CD4-positive, alpha-beta T cell (primary cell): ENCODE measurements at regions not wholly inside any gene's neighbourhood (a gene's known extent, or its start where the extent isn't known, plus 50 kb on each side); places are given as distances from the start of the nearest gene placed in this dataset.

Experiments
- ATAC-seq: fragments of 200-7000 bp; cut with Tn5 transposase; one replicate; pipeline ENCODE4 v1.10.0; 2022; ENCODE audit warnings: mild to moderate bottlenecking; ENCODE audit not compliant: poor library complexity
- CTCF ChIA-PET: fragments of 350-600 bp; sonication (Branson Sonifier 250); formaldehyde crosslinking; loops from one replicate; lab custom pipeline; 2021; ENCODE audit warnings: antibody characterized with exemption, inconsistent platforms; lab: Charles Lee
- POLR2A ChIA-PET: fragments of 350-600 bp; sonication (Branson Sonifier 250); formaldehyde crosslinking; loops from one replicate; lab custom pipeline; 2021; ENCODE audit warnings: antibody characterized with exemption, inconsistent platforms; lab: Charles Lee
- DNase-seq, 14 experiments: peaks; one replicate each; pipeline ENCODE4 v3.0.0-alpha.2; 2013 to 2020; ENCODE audit warnings: mixed read lengths in 2 of 14
- H3K27ac ChIP-seq, 2 donors: one replicate each; pipeline versions ENCODE4 v1.5.1 to v1.7.0; 2013; ENCODE audit warnings: low read length in 2 of 2, low read depth in 1 of 2, mild to moderate bottlenecking in 1 of 2
- H3K27me3 ChIP-seq, 2 experiments: 1 replicate in 1 of 2; 2 replicates in 1 of 2; pipeline versions ENCODE4 v1.6.1 to v1.7.0; 2013; ENCODE audit warnings: low read length in 2 of 2, control low read depth in 1 of 2, mild to moderate bottlenecking in 1 of 2, moderate library complexity in 1 of 2; ENCODE audit not compliant: insufficient read depth in 2 of 2, control insufficient read depth in 1 of 2
- H3K36me3 ChIP-seq: one replicate; pipeline ENCODE4 v1.6.1; 2013; ENCODE audit warnings: low read length, control low read depth; ENCODE audit not compliant: insufficient read depth
- H3K4me1 ChIP-seq: one replicate; pipeline ENCODE4 v1.6.1; 2013; ENCODE audit warnings: low read length, control low read depth; ENCODE audit not compliant: insufficient read depth
- H3K4me3 ChIP-seq: one replicate; pipeline ENCODE4 v1.5.1; 2013; ENCODE audit warnings: mild to moderate bottlenecking, low read length, moderate library complexity
- H3K9me3 ChIP-seq, 2 experiments: 1 replicate in 1 of 2; 2 replicates in 1 of 2; pipeline versions ENCODE4 v1.6.1 to v1.7.0; 2013; ENCODE audit warnings: low read length in 2 of 2, mild to moderate bottlenecking in 2 of 2, control low read depth in 1 of 2, moderate library complexity in 1 of 2; ENCODE audit not compliant: control insufficient read depth in 1 of 2, insufficient read depth in 1 of 2
- H3K27ac Mint-ChIP-seq: one replicate; pipeline ENCODE4 v1.8.0; 2020; ENCODE audit warnings: mixed read lengths
- H3K27me3 Mint-ChIP-seq: one replicate; pipeline ENCODE4 v1.8.0; 2021; ENCODE audit warnings: mixed read lengths
- H3K36me3 Mint-ChIP-seq: one replicate; pipeline ENCODE4 v1.8.0; 2021; ENCODE audit warnings: low read depth, mixed read lengths
- H3K4me1 Mint-ChIP-seq: one replicate; pipeline ENCODE4 v1.8.0; 2021; ENCODE audit warnings: low read depth, mixed read lengths
- H3K4me3 Mint-ChIP-seq: one replicate; pipeline ENCODE4 v1.8.0; 2020; ENCODE audit warnings: mild to moderate bottlenecking, mixed read lengths
- H3K9me3 Mint-ChIP-seq: one replicate; pipeline ENCODE4 v1.8.0; 2020; ENCODE audit warnings: mixed read lengths
- CTCF ChIP-seq: fragments of 200-600 bp; IDR thresholded peaks from one replicate; pipeline ENCODE4 v1.8.0; 2022; ENCODE audit warnings: antibody characterized with exemption, mild to moderate bottlenecking
- intact Hi-C, 2 experiments: fragments of 100-400 bp; cut with DNase I in 1 of 2; cut with micrococcal nuclease in 1 of 2; formaldehyde crosslinking; loops; one replicate each; pipeline versions ENCODE4 v1.15.1 to v1.9.0; 2023 to 2025; cut with DNase I, micrococcal nuclease

GRCh38 chr6:137323860-137324259 lies 104.7 kb upstream of the IFNGR1 start:
- ATAC-seq (no peak), DNase-seq (no peak)
- Mint-ChIP-seq H3K27me3 (no peaks in the 10 kb centered on the region), H3K4me1 (no peaks in the 10 kb centered on the region), H3K36me3 (no peaks in the 10 kb centered on the region), H3K27ac (no peak overlapping the region), H3K4me3 (no peak overlapping the region), H3K9me3 (no peaks in the 10 kb centered on the region)
- intact Hi-C loops, result no loop called here
- H3K36me3 ChIP-seq, result no peaks in the 10 kb centered on the region
- no peaks in the 10 kb centered on the region for H3K27me3 ChIP-seq
- no peaks in the 10 kb centered on the region for H3K9me3 ChIP-seq
- POLR2A ChIA-PET, result no interaction called here
- TF ChIP-seq CTCF, result no peak
- CTCF ChIA-PET, result no interaction called here
- no peak overlapping the region for H3K4me3 ChIP-seq
- H3K4me1 ChIP-seq, result no peaks in the 10 kb centered on the region
- no peak overlapping the region for H3K27ac ChIP-seq

GRCh38 chr6:137320271-137320670 lies 101.1 kb upstream of the IFNGR1 start:
- no peak overlapping the region for H3K4me3 ChIP-seq
- H3K36me3 ChIP-seq, result no peaks in the 10 kb centered on the region
- Mint-ChIP-seq H3K4me1 (no peaks in the 10 kb centered on the region), H3K4me3 (no peak overlapping the region), H3K36me3 (no peaks in the 10 kb centered on the region), H3K9me3 (no peaks in the 10 kb centered on the region), H3K27me3 (no peaks in the 10 kb centered on the region), H3K27ac (no peak overlapping the region)
- H3K27me3 ChIP-seq, result no peaks in the 10 kb centered on the region
- H3K27ac ChIP-seq, result no peak overlapping the region
- CTCF ChIA-PET, result interaction anchor here (0.7 kb wide), 1 partner anchor 95 kb away, joined by 3 read pairs; no protein-coding TSS in a partner anchor
- ATAC-seq (no peak), DNase-seq (no peak)
- no peak for TF ChIP-seq CTCF
- H3K9me3 ChIP-seq, result no peaks in the 10 kb centered on the region
- POLR2A ChIA-PET, result no interaction called here
- H3K4me1 ChIP-seq, result no peaks in the 10 kb centered on the region
- intact Hi-C loops, result no loop called here

GRCh38 chr6:137316626-137317025 lies 97.4 kb upstream of the IFNGR1 start:
- Histone ChIP-seq H3K4me1 (peaks cover 7% of the 10 kb centered on the region), H3K4me3 (no peak overlapping the region), H3K9me3 (no peaks in the 10 kb centered on the region), H3K27ac (no peak overlapping the region), H3K36me3 (no peaks in the 10 kb centered on the region), H3K27me3 (no peaks in the 10 kb centered on the region)
- ChIA-PET POLR2A (no interaction called here), CTCF (no interaction called here)
- Mint-ChIP-seq H3K27ac (no peak overlapping the region), H3K4me3 (no peak overlapping the region), H3K9me3 (no peaks in the 10 kb centered on the region), H3K4me1 (peaks cover 5% of the 10 kb centered on the region), H3K27me3 (no peaks in the 10 kb centered on the region), H3K36me3 (no peaks in the 10 kb centered on the region)
- DNase-seq (no peak), ATAC-seq (no peak)
- TF ChIP-seq CTCF, result no peak
- intact Hi-C loops, result loop anchor here in 1 of 2 experiments (5.0 kb wide), 1 partner anchor 349 kb away; no protein-coding TSS in a partner anchor
